Caco-2 (cell line): ENCODE measurements at regions not wholly inside any gene's neighbourhood (a gene's known extent, or its start where the extent isn't known, plus 50 kb on each side); places are given as distances from the start of the nearest gene placed in this dataset.

ENCODE experiments used
- BruUV-seq: library from RNA; stranded (reverse); fragments of 400-500 nt; replicated peaks from 2 replicates; lab custom pipeline; 2021; lab: Mats Ljungman, UMichigan
- CTCF ChIA-PET: fragments of 300-600 bp; sonication (Branson Sonifier 250); formaldehyde crosslinking; loops from one replicate; lab custom pipeline; 2022; ENCODE audit warnings: antibody characterized with exemption; lab: Charles Lee
- POLR2A ChIA-PET: fragments of 300-600 bp; sonication (Branson Sonifier 250); formaldehyde crosslinking; loops from one replicate; lab custom pipeline; 2022; ENCODE audit warnings: antibody characterized with exemption; lab: Charles Lee
- DNase-seq, 2 experiments: peaks; one replicate each; pipeline versions ENCODE4 v3.0.0 to v3.0.0-alpha.2; 2020 to 2022
- H3K27me3 ChIP-seq: replicated peaks from 2 replicates; pipeline ENCODE4 v1.6.0; 2011; ENCODE audit warnings: low read length; ENCODE audit not compliant: control insufficient read depth, insufficient read depth
- H3K36me3 ChIP-seq: 2 replicates; pipeline ENCODE4 v1.5.1; 2011; ENCODE audit warnings: low read length; ENCODE audit not compliant: control insufficient read depth, insufficient read depth
- H3K4me1 ChIP-seq: fragments of 250-450 bp; sonication (Bioruptor Pico); 2 replicates; pipeline ENCODE4 v1.5.1; 2020; ENCODE audit warnings: mild to moderate bottlenecking
- H3K4me3 ChIP-seq: 2 replicates; pipeline ENCODE4 v1.5.1; 2011; ENCODE audit warnings: low read depth, mild to moderate bottlenecking, control low read depth, low read length
- H3K9me3 ChIP-seq: fragments of 250-450 bp; sonication (Bioruptor Pico); 2 replicates; pipeline ENCODE4 v1.5.1; 2020; ENCODE audit warnings: mild to moderate bottlenecking, moderate library complexity
- H3K27ac Mint-ChIP-seq: one replicate; pipeline ENCODE4 v1.8.0; 2022; ENCODE audit warnings: mixed read lengths; ENCODE audit not compliant: unreplicated experiment
- H3K27me3 Mint-ChIP-seq: one replicate; pipeline ENCODE4 v1.8.0; 2022; ENCODE audit warnings: mixed read lengths; ENCODE audit not compliant: insufficient read depth, unreplicated experiment
- H3K36me3 Mint-ChIP-seq: one replicate; pipeline ENCODE4 v1.8.0; 2022; ENCODE audit warnings: mild to moderate bottlenecking, mixed read lengths; ENCODE audit not compliant: insufficient read depth, unreplicated experiment
- H3K4me1 Mint-ChIP-seq: one replicate; pipeline ENCODE4 v1.8.0; 2022; ENCODE audit warnings: low read depth, mixed read lengths; ENCODE audit not compliant: unreplicated experiment
- H3K4me3 Mint-ChIP-seq: one replicate; pipeline ENCODE4 v1.8.0; 2022; ENCODE audit warnings: mild to moderate bottlenecking, moderate library complexity, mixed read lengths; ENCODE audit not compliant: unreplicated experiment
- H3K9me3 Mint-ChIP-seq: one replicate; pipeline ENCODE4 v1.8.0; 2022; ENCODE audit warnings: mixed read lengths; ENCODE audit not compliant: unreplicated experiment
- CTCF ChIP-seq, 2 experiments: fragments of 200-600 bp in 1 of 2; IDR thresholded peaks; 1 replicate in 1 of 2; 2 replicates in 1 of 2; pipeline versions ENCODE4 v1.5.1 to v1.8.0; 2011 to 2022; ENCODE audit warnings: antibody characterized with exemption in 1 of 2, control low read depth in 1 of 2, inconsistent platforms in 1 of 2, low read depth in 1 of 2, low read length in 1 of 2, mild to moderate bottlenecking in 1 of 2, moderate library complexity in 1 of 2; ENCODE audit not compliant: insufficient read depth in 1 of 2, severe bottlenecking in 1 of 2, unreplicated experiment in 1 of 2
- intact Hi-C: fragments of 100-400 bp; cut with micrococcal nuclease; formaldehyde crosslinking; loops from one replicate; pipeline ENCODE4 v1.10.0; 2022; ENCODE audit not compliant: unreplicated experiment

DNA sequence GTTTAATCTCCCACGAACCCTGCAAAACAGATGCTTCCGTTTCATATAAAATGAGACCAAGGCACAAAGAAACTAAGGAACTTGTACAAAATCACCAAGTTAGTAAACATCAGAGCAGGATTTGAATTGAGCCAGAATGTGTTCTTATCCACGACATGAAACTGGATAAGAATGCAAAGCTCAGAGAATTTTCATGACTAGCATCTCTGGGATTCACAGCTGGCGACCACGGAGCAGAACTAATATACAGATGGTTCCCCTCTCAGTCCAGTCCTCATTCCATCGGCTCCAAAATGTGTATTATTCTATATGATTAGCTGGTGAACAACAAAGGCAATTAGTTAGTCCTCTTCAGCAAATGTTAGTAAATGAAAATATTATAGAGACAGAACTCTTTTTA lies 72.3 kb upstream of the ERG start:
- no peaks in the 10 kb centered on the region for H3K36me3 Mint-ChIP-seq
- H3K4me1 ChIP-seq = no peaks in the 10 kb centered on the region
- ChIA-PET CTCF (no interaction called here), POLR2A (no interaction called here)
- TF ChIP-seq CTCF (IDR thresholded peaks at IDR 0.05; ENCODE audit: insufficient read depth in 1 of 2, low read depth in 1 of 2, low read length in 1 of 2, severe bottlenecking in 1 of 2, unreplicated experiment in 1 of 2) = no peak
- no peaks in the 10 kb centered on the region for H3K9me3 Mint-ChIP-seq
- no peak overlapping the region for H3K27ac Mint-ChIP-seq
- no peak overlapping the region for H3K4me3 ChIP-seq
- no peaks in the 10 kb centered on the region for H3K27me3 ChIP-seq
- H3K4me3 Mint-ChIP-seq = no peak overlapping the region
- intact Hi-C loops = no loop called here
- no peaks in the 10 kb centered on the region for H3K36me3 ChIP-seq
- H3K27me3 Mint-ChIP-seq = peaks cover 5% of the 10 kb centered on the region
- H3K9me3 ChIP-seq = no peaks in the 10 kb centered on the region
- DNase-seq = no peak
- BruUV-seq = no TSS peak
- no peaks in the 10 kb centered on the region for H3K4me1 Mint-ChIP-seq

GRCh38 chr21:38574895-38575575 lies 76.8 kb upstream of the ERG start:
- no peak for TF ChIP-seq CTCF (IDR thresholded peaks at IDR 0.05; ENCODE audit: insufficient read depth in 1 of 2, low read depth in 1 of 2, low read length in 1 of 2, severe bottlenecking in 1 of 2, unreplicated experiment in 1 of 2)
- CTCF ChIA-PET = no interaction called here
- intact Hi-C loops = no loop called here

DNA sequence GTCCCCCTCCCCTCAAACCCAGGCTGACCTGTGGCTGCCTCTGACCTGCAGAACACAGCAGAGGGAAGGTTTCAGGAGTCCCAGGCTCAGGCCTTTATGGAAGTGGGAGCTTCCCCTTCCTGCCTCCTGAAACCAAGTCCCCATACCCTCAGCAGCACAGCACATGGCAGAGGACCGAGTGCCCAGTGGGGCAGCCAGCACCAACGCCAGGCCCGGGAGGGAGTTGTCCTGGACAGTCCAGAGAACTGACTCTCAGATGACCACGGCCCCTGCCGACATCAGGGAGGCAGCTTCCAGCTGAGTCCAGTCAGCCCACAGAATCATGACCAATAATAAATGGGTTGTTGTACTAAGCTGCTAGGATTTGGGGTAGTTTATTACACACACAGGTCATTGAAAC lies 79.6 kb upstream of the ERG start:
- Histone ChIP-seq H3K36me3 (no peaks in the 10 kb centered on the region), H3K9me3 (no peaks in the 10 kb centered on the region), H3K27me3 (no peaks in the 10 kb centered on the region), H3K4me3 (no peak overlapping the region), H3K4me1 (no peaks in the 10 kb centered on the region)
- H3K27ac Mint-ChIP-seq = no peak overlapping the region
- no peak for TF ChIP-seq CTCF (IDR thresholded peaks at IDR 0.05; ENCODE audit: insufficient read depth in 1 of 2, low read depth in 1 of 2, low read length in 1 of 2, severe bottlenecking in 1 of 2, unreplicated experiment in 1 of 2)
- H3K36me3 Mint-ChIP-seq = no peaks in the 10 kb centered on the region
- ChIA-PET POLR2A (no interaction called here), CTCF (no interaction called here)
- no peak overlapping the region for H3K4me3 Mint-ChIP-seq
- intact Hi-C loops = no loop called here
- H3K27me3 Mint-ChIP-seq = peaks cover 9% of the 10 kb centered on the region
- BruUV-seq = no TSS peak
- DNase-seq = no peak
- no peaks in the 10 kb centered on the region for H3K9me3 Mint-ChIP-seq
- H3K4me1 Mint-ChIP-seq = no peaks in the 10 kb centered on the region

More at GRCh38 chr21:38574895-38575575, 76.8 kb upstream of the ERG start:
- H3K9me3 ChIP-seq = no peaks in the 10 kb centered on the region
- Mint-ChIP-seq H3K9me3 (no peaks in the 10 kb centered on the region), H3K27me3 (peaks cover 9% of the 10 kb centered on the region), H3K27ac (no peak overlapping the region), H3K36me3 (no peaks in the 10 kb centered on the region), H3K4me3 (no peak overlapping the region), H3K4me1 (no peaks in the 10 kb centered on the region)
- H3K4me3 ChIP-seq = no peak overlapping the region
- H3K4me1 ChIP-seq = no peaks in the 10 kb centered on the region
- no peak for DNase-seq
- H3K36me3 ChIP-seq = no peaks in the 10 kb centered on the region
- H3K27me3 ChIP-seq = no peaks in the 10 kb centered on the region
- POLR2A ChIA-PET = no interaction called here
- no TSS peak for BruUV-seq
